ENCODE measurements at regions not wholly inside any gene's neighbourhood (a gene's known extent, or its start where the extent isn't known, plus 50 kb on each side); places are given as distances from the start of the nearest gene placed in this dataset.

DNA sequence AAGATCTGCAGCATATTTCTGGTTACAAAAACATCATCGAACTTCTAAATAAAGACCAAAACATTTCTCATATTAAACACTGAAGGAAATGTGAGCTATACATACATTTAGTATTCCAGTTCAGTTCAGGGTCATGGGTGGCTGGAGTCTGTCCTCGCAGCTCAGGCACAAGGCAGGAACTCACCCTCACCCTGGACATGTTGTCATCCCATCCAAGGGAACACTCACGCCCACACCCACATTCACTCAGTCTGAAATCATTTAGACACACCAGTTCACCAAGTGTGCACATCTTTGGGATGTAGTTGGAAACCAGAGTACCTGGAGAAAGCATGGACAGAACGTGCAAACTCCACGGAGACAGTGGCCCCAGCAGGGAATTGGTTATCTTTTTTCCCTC is 481.0 kb downstream of the RASEF start:
- TF ChIP-seq CTCF (conservative IDR thresholded peaks at IDR 0.05) (no peak), ZFX (IDR thresholded peaks at IDR 0.05) (no peak)
